22Rv1 (cell line): ENCODE measurements at regions not wholly inside any gene's neighbourhood (a gene's known extent, or its start where the extent isn't known, plus 50 kb on each side); places are given as distances from the start of the nearest gene placed in this dataset.

ENCODE experiments used
- CTCF ChIP-seq: fragments of 450-650 bp; IDR thresholded peaks from 2 replicates; pipeline ENCODE4 v1.5.1; 2017; ENCODE audit warnings: mild to moderate bottlenecking
- ZFX ChIP-seq: fragments of 450-650 bp; IDR thresholded peaks from 2 replicates; pipeline ENCODE4 v1.6.1; 2017; ENCODE audit warnings: antibody characterized with exemption, borderline replicate concordance

DNA sequence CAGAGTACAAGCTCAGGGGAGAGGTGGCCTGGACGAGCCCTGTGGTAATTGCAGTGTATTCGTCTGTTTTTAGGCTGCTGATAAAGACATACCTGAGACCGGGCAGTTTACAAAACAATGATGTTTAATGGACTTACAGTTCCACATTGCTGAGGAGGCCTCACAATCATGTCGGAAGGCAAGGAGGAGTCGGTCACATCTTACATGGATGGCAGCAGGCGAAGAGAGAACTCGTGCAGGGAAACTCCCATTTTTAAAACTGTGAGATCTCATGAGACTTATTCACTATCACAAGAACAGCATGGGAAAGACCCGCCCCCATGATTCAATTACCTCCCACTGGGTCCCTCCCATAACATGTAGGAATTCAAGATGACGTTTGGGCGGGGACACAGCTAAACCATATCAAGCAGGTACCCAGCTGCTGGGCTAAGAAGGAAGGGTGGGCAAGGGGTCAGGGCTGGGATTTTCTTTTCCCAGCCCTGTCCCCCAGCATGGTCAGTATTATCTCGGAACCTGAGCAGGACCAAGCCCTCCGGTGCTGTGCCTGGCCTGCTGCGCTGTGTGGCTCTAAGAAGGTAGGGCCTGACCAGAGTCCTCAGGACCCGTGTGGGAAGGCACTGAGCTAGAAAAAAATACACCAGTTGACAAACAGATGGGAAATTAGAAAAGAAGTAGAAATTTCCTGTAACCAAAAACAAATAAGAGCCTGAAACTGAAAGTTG is 78.6 kb upstream of the SH3BP4 start:
- no peak for TF ChIP-seq CTCF
- TF ChIP-seq ZFX: no peak
